PC-9 (cell line): ENCODE measurements at regions not wholly inside any gene's neighbourhood (a gene's known extent, or its start where the extent isn't known, plus 50 kb on each side); places are given as distances from the start of the nearest gene placed in this dataset.

Experiments
- EZH2 ChIP-seq: fragments of 200-600 bp; sonication (generic); IDR thresholded peaks from 2 replicates; pipeline ENCODE4 v1.8.0; 2017; ENCODE audit warnings: antibody characterized with exemption, low read depth
- TF ChIP-seq, protein P1 (sequence below): fragments of 200-600 bp; sonication (generic); conservative IDR thresholded peaks from 2 replicates; pipeline ENCODE4 v1.6.1; 2017; ENCODE audit warnings: mixed run types, antibody characterized with exemption, mild to moderate bottlenecking, moderate library complexity

DNA sequence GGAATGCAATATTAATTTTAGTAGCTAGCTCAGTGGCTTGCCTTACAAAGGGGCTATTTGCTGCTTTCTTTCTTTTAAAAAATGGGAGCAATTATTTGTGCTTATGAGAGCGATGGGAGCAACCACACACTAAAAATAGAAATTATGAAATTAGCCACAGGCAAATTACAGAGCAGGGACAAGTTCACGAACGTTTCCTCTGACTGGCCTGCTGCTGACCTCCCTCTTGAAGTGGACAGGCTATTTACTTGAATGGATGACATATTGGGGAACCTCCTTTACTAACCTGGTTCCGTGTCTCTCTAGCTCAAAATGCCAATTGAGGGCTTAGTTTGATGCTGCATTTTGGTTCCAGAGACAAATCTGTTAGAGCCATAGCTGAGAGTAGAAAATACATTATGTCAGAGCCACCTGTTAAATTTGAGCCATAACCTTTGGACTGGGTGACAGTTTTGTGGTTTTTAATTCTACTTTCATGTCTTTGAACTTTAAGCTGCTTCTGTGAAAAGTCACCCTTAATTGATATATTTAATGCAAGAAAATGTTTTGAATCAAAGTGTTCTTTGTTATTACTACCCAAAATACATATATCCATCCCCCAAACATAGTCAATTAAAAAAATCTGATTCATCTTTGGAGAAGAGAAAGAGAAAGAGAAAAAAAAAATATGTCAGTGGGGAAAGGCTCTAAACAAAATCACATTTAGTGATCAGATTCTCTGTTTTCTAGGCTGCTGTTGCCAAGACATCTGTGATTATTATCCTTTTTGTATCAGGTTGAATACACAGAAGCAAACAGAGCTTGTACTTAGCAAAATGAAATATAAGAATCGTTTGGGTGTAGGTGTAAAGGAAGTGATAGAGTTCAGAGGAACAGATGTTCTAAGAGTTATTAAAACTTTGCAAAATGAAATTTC, 351.9 kb downstream of the ADGRL2 start:
- no peak for TF ChIP-seq EZH2
- TF ChIP-seq, protein P1, sequence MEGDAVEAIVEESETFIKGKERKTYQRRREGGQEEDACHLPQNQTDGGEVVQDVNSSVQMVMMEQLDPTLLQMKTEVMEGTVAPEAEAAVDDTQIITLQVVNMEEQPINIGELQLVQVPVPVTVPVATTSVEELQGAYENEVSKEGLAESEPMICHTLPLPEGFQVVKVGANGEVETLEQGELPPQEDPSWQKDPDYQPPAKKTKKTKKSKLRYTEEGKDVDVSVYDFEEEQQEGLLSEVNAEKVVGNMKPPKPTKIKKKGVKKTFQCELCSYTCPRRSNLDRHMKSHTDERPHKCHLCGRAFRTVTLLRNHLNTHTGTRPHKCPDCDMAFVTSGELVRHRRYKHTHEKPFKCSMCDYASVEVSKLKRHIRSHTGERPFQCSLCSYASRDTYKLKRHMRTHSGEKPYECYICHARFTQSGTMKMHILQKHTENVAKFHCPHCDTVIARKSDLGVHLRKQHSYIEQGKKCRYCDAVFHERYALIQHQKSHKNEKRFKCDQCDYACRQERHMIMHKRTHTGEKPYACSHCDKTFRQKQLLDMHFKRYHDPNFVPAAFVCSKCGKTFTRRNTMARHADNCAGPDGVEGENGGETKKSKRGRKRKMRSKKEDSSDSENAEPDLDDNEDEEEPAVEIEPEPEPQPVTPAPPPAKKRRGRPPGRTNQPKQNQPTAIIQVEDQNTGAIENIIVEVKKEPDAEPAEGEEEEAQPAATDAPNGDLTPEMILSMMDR = no peak
